B cell (primary cell): ENCODE measurements at regions not wholly inside any gene's neighbourhood (a gene's known extent, or its start where the extent isn't known, plus 50 kb on each side); places are given as distances from the start of the nearest gene placed in this dataset.

Source experiments
- ATAC-seq: fragments of 200-7000 bp; cut with Tn5 transposase; one replicate; pipeline ENCODE4 v1.10.0; 2021; ENCODE audit warnings: low read depth, mild to moderate bottlenecking, moderate number of reproducible peaks, moderate library complexity
- CTCF ChIA-PET: fragments of 350-600 bp; sonication (Branson Sonifier 250); formaldehyde crosslinking; loops from one replicate; lab custom pipeline; 2021; ENCODE audit warnings: antibody characterized with exemption, inconsistent platforms; lab: Charles Lee
- POLR2A ChIA-PET: fragments of 350-600 bp; sonication (Branson Sonifier 250); formaldehyde crosslinking; loops from one replicate; lab custom pipeline; 2021; ENCODE audit warnings: antibody characterized with exemption; lab: Charles Lee
- DNase-seq: peaks from one replicate; pipeline ENCODE4 v3.0.0; 2013
- H2AFZ ChIP-seq: 2 replicates; pipeline ENCODE4 v1.6.1; 2012; ENCODE audit warnings: mild to moderate bottlenecking, low read depth, low read length; ENCODE audit not compliant: insufficient read depth, poor library complexity, severe bottlenecking
- H3K27ac ChIP-seq, 2 donors: 1 replicate in 1 of 2; 2 replicates in 1 of 2; pipeline ENCODE4 v1.5.1; 2012 to 2013; ENCODE audit warnings: low read length in 2 of 2, mild to moderate bottlenecking in 2 of 2, moderate library complexity in 1 of 2
- H3K27me3 ChIP-seq, 4 experiments: fragments of 200-600 bp in 1 of 4; sonication (generic) in 1 of 4; replicated peaks in 1 of 4; 1 replicate in 2 of 4; 2 replicates in 2 of 4; pipeline versions ENCODE4 v1.6.1 to v1.7.0; 2013 to 2016; ENCODE audit warnings: low read length in 3 of 4, mild to moderate bottlenecking in 2 of 4, mixed read lengths in 1 of 4, moderate library complexity in 1 of 4; ENCODE audit not compliant: insufficient read depth in 4 of 4, control insufficient read depth in 3 of 4; ENCODE audit errors: control extremely low read depth in 1 of 4
- H3K36me3 ChIP-seq, 2 experiments: replicated peaks in 1 of 2; 1 replicate in 1 of 2; 2 replicates in 1 of 2; pipeline versions ENCODE4 v1.6.1 to v1.7.1; 2013; ENCODE audit warnings: low read length in 1 of 2; ENCODE audit not compliant: insufficient read depth in 2 of 2, control insufficient read depth in 1 of 2; ENCODE audit errors: control extremely low read depth in 1 of 2, extremely low read depth in 1 of 2
- H3K4me1 ChIP-seq, 2 donors: fragments of 200-600 bp in 1 of 2; sonication (generic) in 1 of 2; 1 replicate in 1 of 2; 2 replicates in 1 of 2; pipeline versions ENCODE4 v1.5.1 to v1.6.1; 2013 to 2017; ENCODE audit warnings: low read length in 2 of 2; ENCODE audit not compliant: control insufficient read depth in 2 of 2, insufficient read depth in 2 of 2
- H3K4me2 ChIP-seq: replicated peaks from 2 replicates; pipeline ENCODE3; 2012; ENCODE audit warnings: mild to moderate bottlenecking, low read depth, low read length; ENCODE audit not compliant: poor library complexity, severe bottlenecking
- H3K4me3 ChIP-seq, 5 experiments: fragments of 200-600 bp in 1 of 5; sonication (generic) in 1 of 5; 1 replicate in 3 of 5; 2 replicates in 2 of 5; pipeline versions ENCODE4 v1.5.1 to v1.7.0; 2011 to 2016; ENCODE audit warnings: low read length in 4 of 5, mild to moderate bottlenecking in 4 of 5, low read depth in 2 of 5, control low read depth in 1 of 5, moderate library complexity in 1 of 5; ENCODE audit not compliant: insufficient read depth in 1 of 5; ENCODE audit errors: control extremely low read depth in 1 of 5, extremely low read depth in 1 of 5
- H3K79me2 ChIP-seq: fragments of 200-600 bp; sonication (generic); one replicate; pipeline ENCODE4 v1.6.0; 2016; ENCODE audit warnings: low read length; ENCODE audit not compliant: control insufficient read depth, insufficient read depth
- H3K9ac ChIP-seq: fragments of 200-600 bp; sonication (generic); 2 replicates; pipeline ENCODE4 v1.6.1; 2017; ENCODE audit warnings: mild to moderate bottlenecking, low read length, moderate library complexity
- H3K9me3 ChIP-seq, 3 donors: one replicate each; pipeline versions ENCODE4 v1.6.1 to v1.7.1; 2013; ENCODE audit warnings: low read length in 2 of 3; ENCODE audit not compliant: control insufficient read depth in 2 of 3, insufficient read depth in 1 of 3; ENCODE audit errors: control extremely low read depth in 1 of 3
- H4K20me1 ChIP-seq: 2 replicates; pipeline ENCODE4 v1.6.0; 2012; ENCODE audit warnings: mild to moderate bottlenecking, low read length; ENCODE audit not compliant: insufficient read depth, control insufficient read depth, poor library complexity, severe bottlenecking
- H3K27ac Mint-ChIP-seq: one replicate; pipeline ENCODE4 v1.8.0; 2021; ENCODE audit warnings: mixed read lengths
- H3K27me3 Mint-ChIP-seq: one replicate; pipeline ENCODE4 v1.8.0; 2021; ENCODE audit warnings: mixed read lengths
- H3K4me1 Mint-ChIP-seq: one replicate; pipeline ENCODE4 v1.8.0; 2021; ENCODE audit warnings: mixed read lengths
- H3K4me3 Mint-ChIP-seq: one replicate; pipeline ENCODE4 v1.8.0; 2021; ENCODE audit warnings: mixed read lengths
- H3K9me3 Mint-ChIP-seq: one replicate; pipeline ENCODE4 v1.8.0; 2022; ENCODE audit warnings: mixed read lengths; ENCODE audit not compliant: insufficient read depth
- CTCF ChIP-seq: fragments of 200-600 bp; IDR thresholded peaks from one replicate; pipeline ENCODE4 v1.8.0; 2022; ENCODE audit warnings: antibody characterized with exemption, mild to moderate bottlenecking
- EZH2 ChIP-seq: IDR thresholded peaks from 2 replicates; pipeline ENCODE4 v1.6.1; 2012; ENCODE audit warnings: borderline replicate concordance, low read depth, mild to moderate bottlenecking, moderate library complexity, low read length; ENCODE audit not compliant: insufficient read depth, poor library complexity, severe bottlenecking
- WGBS: methylation state at CpG from one replicate; pipeline ENCODE4 v1.1.5; 2013; ENCODE audit warnings: missing lambda C conversion rate; ENCODE audit not compliant: insufficient coverage; 5-methylcytosine and 5-hydroxymethylcytosine counted together
- intact Hi-C: fragments of 100-400 bp; cut with micrococcal nuclease; formaldehyde crosslinking; loops from one replicate; pipeline ENCODE4 v1.10.0; 2022

GRCh38 chr6:147642458-147642857, 134.0 kb downstream of the SAMD5 start:
- H3K9ac ChIP-seq: no peak overlapping the region
- H3K36me3 ChIP-seq: no peaks in the 10 kb centered on the region
- ChIA-PET CTCF (no interaction called here), POLR2A (interaction anchor here (0.6 kb wide), 1 partner anchor 16 kb away, joined by 4 read pairs; no protein-coding TSS in a partner anchor)
- ATAC-seq (no peak), DNase-seq (no peak)
- H3K27me3 ChIP-seq: no peaks in the 10 kb centered on the region
- no peaks in the 10 kb centered on the region for H3K4me1 Mint-ChIP-seq
- no peak overlapping the region for H3K27ac ChIP-seq
- no peaks in the 10 kb centered on the region for H3K79me2 ChIP-seq
- H3K4me2 ChIP-seq: no peak overlapping the region
- TF ChIP-seq CTCF: no peak
- no peak for TF ChIP-seq EZH2
- H3K27ac Mint-ChIP-seq: no peak overlapping the region
- no peak overlapping the region for H3K4me3 Mint-ChIP-seq
- H3K9me3 Mint-ChIP-seq: peaks cover 2% of the 10 kb centered on the region
- no CpG with 5 or more reads among the region's 3 CpGs for WGBS
- H3K4me1 ChIP-seq: no peaks in the 10 kb centered on the region
- no peaks in the 10 kb centered on the region for H4K20me1 ChIP-seq
- no peaks in the 10 kb centered on the region for H3K9me3 ChIP-seq
- no peak overlapping the region for H3K4me3 ChIP-seq
- no peaks in the 10 kb centered on the region for H3K27me3 Mint-ChIP-seq
- H2AFZ ChIP-seq: no peak overlapping the region
- intact Hi-C loops: no loop called here

- ATAC-seq (no peak), DNase-seq (no peak)
- Histone ChIP-seq H3K36me3 (no peaks in the 10 kb centered on the region), H3K27me3 (no peaks in the 10 kb centered on the region), H2AFZ (no peak overlapping the region), H3K27ac (no peak overlapping the region), H3K4me2 (no peak overlapping the region), H3K4me1 (no peaks in the 10 kb centered on the region), H3K9me3 (no peaks in the 10 kb centered on the region), H3K79me2 (no peaks in the 10 kb centered on the region), H4K20me1 (no peaks in the 10 kb centered on the region), H3K4me3 (no peak overlapping the region), H3K9ac (no peak overlapping the region)
- ChIA-PET CTCF (no interaction called here), POLR2A (no interaction called here)
- H3K4me1 Mint-ChIP-seq: no peaks in the 10 kb centered on the region
- no peaks in the 10 kb centered on the region for H3K27me3 Mint-ChIP-seq
- H3K9me3 Mint-ChIP-seq: peaks cover 2% of the 10 kb centered on the region
- H3K27ac Mint-ChIP-seq: no peak overlapping the region
- intact Hi-C loops: no loop called here
- no CpG with 5 or more reads among the region's 4 CpGs for WGBS
- no peak overlapping the region for H3K4me3 Mint-ChIP-seq
- no peak for TF ChIP-seq EZH2
- no peak for TF ChIP-seq CTCF
Measured at GRCh38 chr6:147643341-147644200, 135.1 kb downstream of the SAMD5 start.
